SK-N-SH (cell line): ENCODE measurements at regions not wholly inside any gene's neighbourhood (a gene's known extent, or its start where the extent isn't known, plus 50 kb on each side); places are given as distances from the start of the nearest gene placed in this dataset.

Source experiments
- CHD2 ChIP-seq: fragments of 150-350 bp; IDR thresholded peaks from 2 replicates; pipeline ENCODE4 v1.6.1; 2018; ENCODE audit warnings: low read length; ENCODE audit not compliant: partially characterized antibody
- EZH2phosphoT487 ChIP-seq: fragments of 200-600 bp; sonication (generic); IDR thresholded peaks from 2 replicates; pipeline ENCODE4 v1.6.1; 2017; ENCODE audit warnings: low read depth, mixed run types, mild to moderate bottlenecking, antibody characterized with exemption, moderate library complexity, borderline replicate concordance
- FOXM1 ChIP-seq: IDR thresholded peaks from 2 replicates; pipeline ENCODE4 v1.4.0; 2012; ENCODE audit warnings: low read depth, mild to moderate bottlenecking
- GATA2 ChIP-seq: sonication (generic); formaldehyde crosslinking; IDR thresholded peaks from 2 replicates; pipeline ENCODE4 v1.5.0; 2020; ENCODE audit warnings: mild to moderate bottlenecking, missing genetic modification reagents
- NFIC ChIP-seq: IDR thresholded peaks from 2 replicates; pipeline ENCODE4 v1.4.0; 2012; ENCODE audit warnings: borderline replicate concordance
- POLR2AphosphoS5 ChIP-seq: IDR thresholded peaks from 2 replicates; pipeline ENCODE4 v1.6.1; 2012; ENCODE audit warnings: low read depth, low read length
- RAD21 ChIP-seq: IDR thresholded peaks from 2 replicates; pipeline ENCODE4 v1.6.1; 2012; ENCODE audit warnings: mild to moderate bottlenecking, low read length
- REST ChIP-seq: IDR thresholded peaks from 2 replicates; pipeline ENCODE4 v1.6.1; 2012; ENCODE audit warnings: mild to moderate bottlenecking, low read depth, low read length, moderate library complexity
- RFX5 ChIP-seq: IDR thresholded peaks from 2 replicates; pipeline ENCODE4 v1.6.1; 2012; ENCODE audit warnings: mild to moderate bottlenecking, improper control_type of control experiment, low read length
- TAF1 ChIP-seq: IDR thresholded peaks from 2 replicates; pipeline ENCODE4 v1.6.1; 2012; ENCODE audit warnings: low read depth, mild to moderate bottlenecking, low read length, moderate library complexity, borderline replicate concordance
- USF2 ChIP-seq: fragments of 150-350 bp; IDR thresholded peaks from 2 replicates; pipeline ENCODE4 v1.6.1; 2017; ENCODE audit warnings: antibody characterized with exemption, low read length, low read depth, borderline replicate concordance
- YY1 ChIP-seq: IDR thresholded peaks from 2 replicates; pipeline ENCODE4 v1.4.0; 2012; ENCODE audit warnings: low read depth, mild to moderate bottlenecking
- TF ChIP-seq, protein P1 (sequence below): IDR thresholded peaks from 2 replicates; pipeline ENCODE4 v1.4.0; 2012; ENCODE audit warnings: low read depth
- TF ChIP-seq, protein P2 (sequence below): fragments of 200-600 bp; sonication (generic); IDR thresholded peaks from 2 replicates; pipeline ENCODE4 v1.6.1; 2017; ENCODE audit warnings: antibody characterized with exemption, mild to moderate bottlenecking, moderate library complexity

GRCh38 chr20:55565096-55565773, 440.1 kb downstream of the CBLN4 start:
- no peak for TF ChIP-seq POLR2AphosphoS5
- TF ChIP-seq, protein P1, sequence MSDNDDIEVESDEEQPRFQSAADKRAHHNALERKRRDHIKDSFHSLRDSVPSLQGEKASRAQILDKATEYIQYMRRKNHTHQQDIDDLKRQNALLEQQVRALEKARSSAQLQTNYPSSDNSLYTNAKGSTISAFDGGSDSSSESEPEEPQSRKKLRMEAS = no peak
- TF ChIP-seq GATA2 (CRISPR knock-in tag) = no peak
- TF ChIP-seq, protein P2, sequence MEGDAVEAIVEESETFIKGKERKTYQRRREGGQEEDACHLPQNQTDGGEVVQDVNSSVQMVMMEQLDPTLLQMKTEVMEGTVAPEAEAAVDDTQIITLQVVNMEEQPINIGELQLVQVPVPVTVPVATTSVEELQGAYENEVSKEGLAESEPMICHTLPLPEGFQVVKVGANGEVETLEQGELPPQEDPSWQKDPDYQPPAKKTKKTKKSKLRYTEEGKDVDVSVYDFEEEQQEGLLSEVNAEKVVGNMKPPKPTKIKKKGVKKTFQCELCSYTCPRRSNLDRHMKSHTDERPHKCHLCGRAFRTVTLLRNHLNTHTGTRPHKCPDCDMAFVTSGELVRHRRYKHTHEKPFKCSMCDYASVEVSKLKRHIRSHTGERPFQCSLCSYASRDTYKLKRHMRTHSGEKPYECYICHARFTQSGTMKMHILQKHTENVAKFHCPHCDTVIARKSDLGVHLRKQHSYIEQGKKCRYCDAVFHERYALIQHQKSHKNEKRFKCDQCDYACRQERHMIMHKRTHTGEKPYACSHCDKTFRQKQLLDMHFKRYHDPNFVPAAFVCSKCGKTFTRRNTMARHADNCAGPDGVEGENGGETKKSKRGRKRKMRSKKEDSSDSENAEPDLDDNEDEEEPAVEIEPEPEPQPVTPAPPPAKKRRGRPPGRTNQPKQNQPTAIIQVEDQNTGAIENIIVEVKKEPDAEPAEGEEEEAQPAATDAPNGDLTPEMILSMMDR = no peak
- TF ChIP-seq REST = no peak
- no peak for TF ChIP-seq CHD2
- TF ChIP-seq FOXM1 = no peak
- no peak for TF ChIP-seq RAD21
- no peak for TF ChIP-seq USF2
- TF ChIP-seq TAF1 = no peak
- TF ChIP-seq EZH2phosphoT487 = no peak
- TF ChIP-seq YY1 = no peak
- no peak for TF ChIP-seq RFX5
- no peak for TF ChIP-seq NFIC
